GM23338 (cell line): ENCODE measurements at regions not wholly inside any gene's neighbourhood (a gene's known extent, or its start where the extent isn't known, plus 50 kb on each side); places are given as distances from the start of the nearest gene placed in this dataset.

Source experiments
- ATAC-seq: fragments of 200-7000 bp; cut with Tn5 transposase; 3 replicates; pipeline ENCODE4 v1.9.1; 2020
- DNase-seq: peaks from one replicate; pipeline ENCODE4 v3.0.0-alpha.2; 2015; ENCODE audit warnings: low spot score
- H2AFZ ChIP-seq: fragments of 200-600 bp; sonication (generic); 2 replicates; pipeline ENCODE4 v1.8.0; 2016; ENCODE audit warnings: antibody characterized with exemption, mild to moderate bottlenecking, moderate library complexity
- H3F3A ChIP-seq: fragments of 200-600 bp; sonication (generic); replicated peaks from 2 replicates; pipeline ENCODE4 v1.8.0; 2017; ENCODE audit warnings: antibody characterized with exemption, mixed run types, low read depth
- H3K27ac ChIP-seq: fragments of 200-600 bp; sonication (generic); 2 replicates; pipeline ENCODE4 v1.6.1; 2016; ENCODE audit warnings: low read depth
- H3K27me3 ChIP-seq: fragments of 200-600 bp; sonication (generic); 2 replicates; pipeline ENCODE4 v1.8.0; 2016; ENCODE audit warnings: mild to moderate bottlenecking, mixed run types, moderate library complexity; ENCODE audit not compliant: insufficient read depth
- H3K36me3 ChIP-seq: fragments of 200-600 bp; sonication (generic); 2 replicates; pipeline ENCODE4 v1.8.0; 2016; ENCODE audit warnings: mild to moderate bottlenecking; ENCODE audit not compliant: insufficient read depth
- H3K4me1 ChIP-seq: fragments of 200-600 bp; sonication (generic); 2 replicates; pipeline ENCODE4 v1.8.0; 2016; ENCODE audit warnings: mild to moderate bottlenecking, moderate library complexity; ENCODE audit not compliant: insufficient read depth
- H3K4me2 ChIP-seq: fragments of 200-600 bp; sonication (generic); 2 replicates; pipeline ENCODE4 v1.7.1; 2017; ENCODE audit warnings: mixed run types
- H3K4me3 ChIP-seq: fragments of 200-600 bp; sonication (generic); 2 replicates; pipeline ENCODE4 v1.6.1; 2016; ENCODE audit warnings: mixed run types
- H3K79me2 ChIP-seq: fragments of 200-600 bp; sonication (generic); replicated peaks from 2 replicates; pipeline ENCODE4 v1.8.0; 2017; ENCODE audit warnings: mild to moderate bottlenecking; ENCODE audit not compliant: insufficient read depth
- H3K9me2 ChIP-seq: fragments of 200-600 bp; sonication (generic); 2 replicates; pipeline ENCODE4 v1.8.0; 2017; ENCODE audit not compliant: insufficient read depth
- H4K20me1 ChIP-seq: fragments of 200-600 bp; sonication (generic); replicated peaks from 2 replicates; pipeline ENCODE4 v1.8.0; 2017; ENCODE audit warnings: mild to moderate bottlenecking; ENCODE audit not compliant: insufficient read depth
- H3K27ac Mint-ChIP-seq: 2 replicates; pipeline ENCODE4 v1.8.0; 2020; ENCODE audit warnings: inconsistent platforms, mild to moderate bottlenecking, moderate library complexity, mixed read lengths
- H3K27me3 Mint-ChIP-seq: 3 replicates; pipeline ENCODE4 v1.8.0; 2022; ENCODE audit warnings: low read depth, mild to moderate bottlenecking, moderate library complexity, mixed read lengths, inconsistent platforms; ENCODE audit not compliant: insufficient read depth, poor library complexity
- H3K36me3 Mint-ChIP-seq: 3 replicates; pipeline ENCODE4 v1.8.0; 2021; ENCODE audit warnings: low read depth, mild to moderate bottlenecking, inconsistent platforms, moderate library complexity, mixed read lengths
- H3K4me1 Mint-ChIP-seq: 3 replicates; pipeline ENCODE4 v1.8.0; 2020; ENCODE audit warnings: mild to moderate bottlenecking, inconsistent platforms, mixed read lengths
- H3K4me3 Mint-ChIP-seq: 3 replicates; pipeline ENCODE4 v1.8.0; 2021; ENCODE audit warnings: moderate library complexity, mild to moderate bottlenecking, inconsistent platforms, mixed read lengths
- H3K9me3 Mint-ChIP-seq: 3 replicates; pipeline ENCODE4 v1.8.0; 2020; ENCODE audit warnings: moderate library complexity, mild to moderate bottlenecking, inconsistent platforms, mixed read lengths
- CREB1 ChIP-seq: fragments of 250-450 bp; sonication (Bioruptor Pico); IDR thresholded peaks from 2 replicates; pipeline ENCODE4 v1.5.0; 2020; ENCODE audit warnings: low read depth, mild to moderate bottlenecking, moderate library complexity
- EZH2 ChIP-seq: fragments of 200-600 bp; sonication (generic); IDR thresholded peaks from one replicate; pipeline ENCODE4 v1.8.0; 2017; ENCODE audit warnings: antibody characterized with exemption, mild to moderate bottlenecking, low read depth; ENCODE audit not compliant: unreplicated experiment
- EZH2phosphoT487 ChIP-seq: fragments of 200-600 bp; sonication (generic); IDR thresholded peaks from one replicate; pipeline ENCODE4 v1.8.1; 2018; ENCODE audit warnings: antibody characterized with exemption; ENCODE audit not compliant: unreplicated experiment
- JUNB ChIP-seq: IDR thresholded peaks from one replicate; pipeline ENCODE4 v1.6.1; 2016; ENCODE audit warnings: antibody characterized with exemption; ENCODE audit not compliant: unreplicated experiment
- NANOG ChIP-seq: IDR thresholded peaks from 2 replicates; pipeline ENCODE4 v1.6.1; 2016; ENCODE audit warnings: antibody characterized with exemption, borderline replicate concordance
- POLR2AphosphoS5 ChIP-seq: IDR thresholded peaks from 2 replicates; pipeline ENCODE4 v1.6.1; 2016; ENCODE audit warnings: antibody characterized with exemption, low read depth
- STAT1 ChIP-seq: IDR thresholded peaks from one replicate; pipeline ENCODE4 v1.6.1; 2016; ENCODE audit warnings: antibody characterized with exemption; ENCODE audit not compliant: unreplicated experiment
- ZNF114 ChIP-seq: fragments of 250-450 bp; sonication (Bioruptor Pico); IDR thresholded peaks from 2 replicates; pipeline ENCODE4 v1.5.0; 2020; ENCODE audit warnings: mild to moderate bottlenecking, moderate library complexity
- ZNF331 ChIP-seq: fragments of 250-450 bp; sonication (Bioruptor Pico); IDR thresholded peaks from 2 replicates; pipeline ENCODE4 v1.5.0; 2020; ENCODE audit warnings: low read depth, mild to moderate bottlenecking, moderate library complexity
- TF ChIP-seq, protein P1 (sequence below): IDR thresholded peaks from 2 replicates; pipeline ENCODE4 v1.6.1; 2016; ENCODE audit warnings: antibody characterized with exemption
- TF ChIP-seq, protein P2 (sequence below), 2 experiments: fragments of 200-600 bp in 1 of 2; sonication (generic) in 1 of 2; conservative IDR thresholded peaks; 2 replicates each; pipeline versions ENCODE4 v1.5.1 to v1.6.1; 2016 to 2017; ENCODE audit warnings: antibody characterized with exemption in 2 of 2, low read depth in 2 of 2, mild to moderate bottlenecking in 2 of 2, moderate library complexity in 1 of 2
- TF ChIP-seq, protein P3 (sequence below): IDR thresholded peaks from one replicate; pipeline ENCODE4 v1.6.1; 2018; ENCODE audit warnings: antibody characterized with exemption; ENCODE audit not compliant: unreplicated experiment
- TF ChIP-seq, protein P4 (sequence below): fragments of 250-450 bp; sonication (Bioruptor Pico); IDR thresholded peaks from 2 replicates; pipeline ENCODE4 v1.5.0; 2020; ENCODE audit warnings: mild to moderate bottlenecking, moderate library complexity

DNA sequence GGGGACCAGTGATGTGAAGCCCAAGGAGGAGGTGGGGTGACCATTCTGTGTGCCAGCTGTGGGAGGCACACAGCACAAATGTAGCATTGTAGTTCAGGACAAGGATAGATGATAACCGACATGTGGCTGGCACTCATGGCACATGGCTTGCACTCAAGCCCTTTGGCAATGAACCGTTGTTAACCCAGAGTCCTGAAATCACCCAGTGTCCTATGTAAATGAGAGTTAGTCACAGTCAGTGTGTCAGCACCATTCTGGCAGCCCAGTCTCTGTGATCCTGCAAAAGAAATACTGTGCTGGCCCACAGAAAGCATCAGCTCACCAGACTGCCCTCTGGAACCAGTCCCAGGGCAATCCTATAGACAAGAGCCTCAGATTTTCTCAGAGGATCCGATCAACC lies 339.3 kb downstream of the MID1IP1 start:
- Histone ChIP-seq H3K4me2 (no peak overlapping the region), H3K27me3 (no peaks in the 10 kb centered on the region), H3K9me2 (no peaks in the 10 kb centered on the region), H3K4me1 (no peaks in the 10 kb centered on the region), H4K20me1 (no peaks in the 10 kb centered on the region), H3F3A (no peaks in the 10 kb centered on the region), H3K27ac (no peak overlapping the region), H3K4me3 (no peak overlapping the region), H3K79me2 (no peaks in the 10 kb centered on the region), H3K36me3 (no peaks in the 10 kb centered on the region), H2AFZ (no peak overlapping the region)
- no peaks in the 10 kb centered on the region for H3K4me1 Mint-ChIP-seq
- DNase-seq (no peak), ATAC-seq (no peak)
- no peaks in the 10 kb centered on the region for H3K9me3 Mint-ChIP-seq
- H3K27ac Mint-ChIP-seq = no peak overlapping the region
- H3K36me3 Mint-ChIP-seq = 0 out of 3 replicates have a peak, but pooled peaks cover 2% of the 10 kb centered on the region
- TF ChIP-seq NANOG (no peak), JUNB (no peak), STAT1 (no peak), EZH2phosphoT487 (no peak), ZNF114 (no peak), CREB1 (no peak), ZNF331 (CRISPR knock-in tag) (no peak), POLR2AphosphoS5 (no peak), EZH2 (no peak)
- TF ChIP-seq, protein P1, sequence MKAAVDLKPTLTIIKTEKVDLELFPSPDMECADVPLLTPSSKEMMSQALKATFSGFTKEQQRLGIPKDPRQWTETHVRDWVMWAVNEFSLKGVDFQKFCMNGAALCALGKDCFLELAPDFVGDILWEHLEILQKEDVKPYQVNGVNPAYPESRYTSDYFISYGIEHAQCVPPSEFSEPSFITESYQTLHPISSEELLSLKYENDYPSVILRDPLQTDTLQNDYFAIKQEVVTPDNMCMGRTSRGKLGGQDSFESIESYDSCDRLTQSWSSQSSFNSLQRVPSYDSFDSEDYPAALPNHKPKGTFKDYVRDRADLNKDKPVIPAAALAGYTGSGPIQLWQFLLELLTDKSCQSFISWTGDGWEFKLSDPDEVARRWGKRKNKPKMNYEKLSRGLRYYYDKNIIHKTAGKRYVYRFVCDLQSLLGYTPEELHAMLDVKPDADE = no peak
- TF ChIP-seq, protein P2, sequence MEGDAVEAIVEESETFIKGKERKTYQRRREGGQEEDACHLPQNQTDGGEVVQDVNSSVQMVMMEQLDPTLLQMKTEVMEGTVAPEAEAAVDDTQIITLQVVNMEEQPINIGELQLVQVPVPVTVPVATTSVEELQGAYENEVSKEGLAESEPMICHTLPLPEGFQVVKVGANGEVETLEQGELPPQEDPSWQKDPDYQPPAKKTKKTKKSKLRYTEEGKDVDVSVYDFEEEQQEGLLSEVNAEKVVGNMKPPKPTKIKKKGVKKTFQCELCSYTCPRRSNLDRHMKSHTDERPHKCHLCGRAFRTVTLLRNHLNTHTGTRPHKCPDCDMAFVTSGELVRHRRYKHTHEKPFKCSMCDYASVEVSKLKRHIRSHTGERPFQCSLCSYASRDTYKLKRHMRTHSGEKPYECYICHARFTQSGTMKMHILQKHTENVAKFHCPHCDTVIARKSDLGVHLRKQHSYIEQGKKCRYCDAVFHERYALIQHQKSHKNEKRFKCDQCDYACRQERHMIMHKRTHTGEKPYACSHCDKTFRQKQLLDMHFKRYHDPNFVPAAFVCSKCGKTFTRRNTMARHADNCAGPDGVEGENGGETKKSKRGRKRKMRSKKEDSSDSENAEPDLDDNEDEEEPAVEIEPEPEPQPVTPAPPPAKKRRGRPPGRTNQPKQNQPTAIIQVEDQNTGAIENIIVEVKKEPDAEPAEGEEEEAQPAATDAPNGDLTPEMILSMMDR (conservative IDR thresholded peaks at IDR 0.05; ENCODE audit: low read depth in 2 of 2) = no peak
- TF ChIP-seq, protein P3, sequence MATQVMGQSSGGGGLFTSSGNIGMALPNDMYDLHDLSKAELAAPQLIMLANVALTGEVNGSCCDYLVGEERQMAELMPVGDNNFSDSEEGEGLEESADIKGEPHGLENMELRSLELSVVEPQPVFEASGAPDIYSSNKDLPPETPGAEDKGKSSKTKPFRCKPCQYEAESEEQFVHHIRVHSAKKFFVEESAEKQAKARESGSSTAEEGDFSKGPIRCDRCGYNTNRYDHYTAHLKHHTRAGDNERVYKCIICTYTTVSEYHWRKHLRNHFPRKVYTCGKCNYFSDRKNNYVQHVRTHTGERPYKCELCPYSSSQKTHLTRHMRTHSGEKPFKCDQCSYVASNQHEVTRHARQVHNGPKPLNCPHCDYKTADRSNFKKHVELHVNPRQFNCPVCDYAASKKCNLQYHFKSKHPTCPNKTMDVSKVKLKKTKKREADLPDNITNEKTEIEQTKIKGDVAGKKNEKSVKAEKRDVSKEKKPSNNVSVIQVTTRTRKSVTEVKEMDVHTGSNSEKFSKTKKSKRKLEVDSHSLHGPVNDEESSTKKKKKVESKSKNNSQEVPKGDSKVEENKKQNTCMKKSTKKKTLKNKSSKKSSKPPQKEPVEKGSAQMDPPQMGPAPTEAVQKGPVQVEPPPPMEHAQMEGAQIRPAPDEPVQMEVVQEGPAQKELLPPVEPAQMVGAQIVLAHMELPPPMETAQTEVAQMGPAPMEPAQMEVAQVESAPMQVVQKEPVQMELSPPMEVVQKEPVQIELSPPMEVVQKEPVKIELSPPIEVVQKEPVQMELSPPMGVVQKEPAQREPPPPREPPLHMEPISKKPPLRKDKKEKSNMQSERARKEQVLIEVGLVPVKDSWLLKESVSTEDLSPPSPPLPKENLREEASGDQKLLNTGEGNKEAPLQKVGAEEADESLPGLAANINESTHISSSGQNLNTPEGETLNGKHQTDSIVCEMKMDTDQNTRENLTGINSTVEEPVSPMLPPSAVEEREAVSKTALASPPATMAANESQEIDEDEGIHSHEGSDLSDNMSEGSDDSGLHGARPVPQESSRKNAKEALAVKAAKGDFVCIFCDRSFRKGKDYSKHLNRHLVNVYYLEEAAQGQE = no peak
- TF ChIP-seq, protein P4, sequence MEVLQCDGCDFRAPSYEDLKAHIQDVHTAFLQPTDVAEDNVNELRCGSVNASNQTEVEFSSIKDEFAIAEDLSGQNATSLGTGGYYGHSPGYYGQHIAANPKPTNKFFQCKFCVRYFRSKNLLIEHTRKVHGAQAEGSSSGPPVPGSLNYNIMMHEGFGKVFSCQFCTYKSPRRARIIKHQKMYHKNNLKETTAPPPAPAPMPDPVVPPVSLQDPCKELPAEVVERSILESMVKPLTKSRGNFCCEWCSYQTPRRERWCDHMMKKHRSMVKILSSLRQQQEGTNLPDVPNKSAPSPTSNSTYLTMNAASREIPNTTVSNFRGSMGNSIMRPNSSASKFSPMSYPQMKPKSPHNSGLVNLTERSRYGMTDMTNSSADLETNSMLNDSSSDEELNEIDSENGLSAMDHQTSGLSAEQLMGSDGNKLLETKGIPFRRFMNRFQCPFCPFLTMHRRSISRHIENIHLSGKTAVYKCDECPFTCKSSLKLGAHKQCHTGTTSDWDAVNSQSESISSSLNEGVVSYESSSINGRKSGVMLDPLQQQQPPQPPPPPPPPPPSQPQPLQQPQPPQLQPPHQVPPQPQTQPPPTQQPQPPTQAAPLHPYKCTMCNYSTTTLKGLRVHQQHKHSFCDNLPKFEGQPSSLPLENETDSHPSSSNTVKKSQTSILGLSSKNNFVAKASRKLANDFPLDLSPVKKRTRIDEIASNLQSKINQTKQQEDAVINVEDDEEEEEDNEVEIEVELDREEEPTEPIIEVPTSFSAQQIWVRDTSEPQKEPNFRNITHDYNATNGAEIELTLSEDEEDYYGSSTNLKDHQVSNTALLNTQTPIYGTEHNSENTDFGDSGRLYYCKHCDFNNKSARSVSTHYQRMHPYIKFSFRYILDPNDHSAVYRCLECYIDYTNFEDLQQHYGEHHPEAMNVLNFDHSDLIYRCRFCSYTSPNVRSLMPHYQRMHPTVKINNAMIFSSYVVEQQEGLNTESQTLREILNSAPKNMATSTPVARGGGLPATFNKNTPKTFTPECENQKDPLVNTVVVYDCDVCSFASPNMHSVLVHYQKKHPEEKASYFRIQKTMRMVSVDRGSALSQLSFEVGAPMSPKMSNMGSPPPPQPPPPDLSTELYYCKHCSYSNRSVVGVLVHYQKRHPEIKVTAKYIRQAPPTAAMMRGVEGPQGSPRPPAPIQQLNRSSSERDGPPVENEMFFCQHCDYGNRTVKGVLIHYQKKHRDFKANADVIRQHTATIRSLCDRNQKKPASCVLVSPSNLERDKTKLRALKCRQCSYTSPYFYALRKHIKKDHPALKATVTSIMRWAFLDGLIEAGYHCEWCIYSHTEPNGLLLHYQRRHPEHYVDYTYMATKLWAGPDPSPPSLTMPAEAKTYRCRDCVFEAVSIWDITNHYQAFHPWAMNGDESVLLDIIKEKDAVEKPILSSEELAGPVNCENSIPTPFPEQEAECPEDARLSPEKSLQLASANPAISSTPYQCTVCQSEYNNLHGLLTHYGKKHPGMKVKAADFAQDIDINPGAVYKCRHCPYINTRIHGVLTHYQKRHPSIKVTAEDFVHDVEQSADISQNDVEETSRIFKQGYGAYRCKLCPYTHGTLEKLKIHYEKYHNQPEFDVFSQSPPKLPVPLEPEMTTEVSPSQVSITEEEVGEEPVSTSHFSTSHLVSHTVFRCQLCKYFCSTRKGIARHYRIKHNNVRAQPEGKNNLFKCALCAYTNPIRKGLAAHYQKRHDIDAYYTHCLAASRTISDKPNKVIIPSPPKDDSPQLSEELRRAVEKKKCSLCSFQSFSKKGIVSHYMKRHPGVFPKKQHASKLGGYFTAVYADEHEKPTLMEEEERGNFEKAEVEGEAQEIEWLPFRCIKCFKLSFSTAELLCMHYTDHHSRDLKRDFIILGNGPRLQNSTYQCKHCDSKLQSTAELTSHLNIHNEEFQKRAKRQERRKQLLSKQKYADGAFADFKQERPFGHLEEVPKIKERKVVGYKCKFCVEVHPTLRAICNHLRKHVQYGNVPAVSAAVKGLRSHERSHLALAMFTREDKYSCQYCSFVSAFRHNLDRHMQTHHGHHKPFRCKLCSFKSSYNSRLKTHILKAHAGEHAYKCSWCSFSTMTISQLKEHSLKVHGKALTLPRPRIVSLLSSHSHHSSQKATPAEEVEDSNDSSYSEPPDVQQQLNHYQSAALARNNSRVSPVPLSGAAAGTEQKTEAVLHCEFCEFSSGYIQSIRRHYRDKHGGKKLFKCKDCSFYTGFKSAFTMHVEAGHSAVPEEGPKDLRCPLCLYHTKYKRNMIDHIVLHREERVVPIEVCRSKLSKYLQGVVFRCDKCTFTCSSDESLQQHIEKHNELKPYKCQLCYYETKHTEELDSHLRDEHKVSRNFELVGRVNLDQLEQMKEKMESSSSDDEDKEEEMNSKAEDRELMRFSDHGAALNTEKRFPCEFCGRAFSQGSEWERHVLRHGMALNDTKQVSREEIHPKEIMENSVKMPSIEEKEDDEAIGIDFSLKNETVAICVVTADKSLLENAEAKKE (CRISPR knock-in tag) = no peak
- peaks cover 3% of the 10 kb centered on the region for H3K27me3 Mint-ChIP-seq
- H3K4me3 Mint-ChIP-seq = no peak overlapping the region
